ENCODE measurements at regions not wholly inside any gene's neighbourhood (a gene's known extent, or its start where the extent isn't known, plus 50 kb on each side); places are given as distances from the start of the nearest gene placed in this dataset.

- H3K27ac ChIP-seq (ENCODE audit: low read depth, low read length, poor library complexity, severe bottlenecking) = no peak overlapping the region
- POLR2A ChIA-PET (ENCODE audit: low non-redundant PET) = no interaction called here
- H3K9me3 ChIP-seq (ENCODE audit: low read depth, low read length, poor library complexity, severe bottlenecking) = no peaks in the 10 kb centered on the region
- H3K4me1 ChIP-seq (ENCODE audit: insufficient read depth, low read length, poor library complexity, severe bottlenecking) = no peaks in the 10 kb centered on the region
- no TSS peak for BruUV-seq (replicated peaks)
- no peak for DNase-seq (ENCODE audit: low spot score)
- CTCF ChIA-PET = no interaction called here
- TF ChIP-seq EZH2 (IDR thresholded peaks at IDR 0.05; ENCODE audit: borderline replicate concordance, low read depth, low read length, poor library complexity, severe bottlenecking) = no peak
- TF ChIP-seq CTCF (conservative IDR thresholded peaks at IDR 0.05; ENCODE audit: low read depth, low read length) = no peak
- no peaks in the 10 kb centered on the region for H3K36me3 ChIP-seq (ENCODE audit: insufficient read depth, low read length, poor library complexity, severe bottlenecking)
- no peak overlapping the region for H3K4me3 ChIP-seq (ENCODE audit: low read depth, low read length, poor library complexity, severe bottlenecking)
- no peaks in the 10 kb centered on the region for H3K27me3 ChIP-seq (replicated peaks; ENCODE audit: insufficient read depth, low read depth, low read length, poor library complexity)
- intact Hi-C loops (cut with micrococcal nuclease; ENCODE audit: unreplicated experiment) = no loop called here
These were observed 68.4 kb upstream of the CTDP1 start for GRCh38 chr18:79611040-79611681.

- no peak for DNase-seq (ENCODE audit: low spot score)
- H3K27me3 ChIP-seq (replicated peaks; ENCODE audit: insufficient read depth, low read depth, low read length, poor library complexity) = no peaks in the 10 kb centered on the region
- BruUV-seq (replicated peaks) = no TSS peak
These were observed 67.1 kb upstream of the CTDP1 start for GRCh38 chr18:79612291-79613108.

More at GRCh38 chr18:79612291-79613108, 67.1 kb upstream of the CTDP1 start:
- Histone ChIP-seq H3K36me3 (ENCODE audit: insufficient read depth, low read length, poor library complexity, severe bottlenecking) (no peaks in the 10 kb centered on the region), H3K27ac (ENCODE audit: low read depth, low read length, poor library complexity, severe bottlenecking) (no peak overlapping the region), H3K4me3 (ENCODE audit: low read depth, low read length, poor library complexity, severe bottlenecking) (no peak overlapping the region), H3K4me1 (ENCODE audit: insufficient read depth, low read length, poor library complexity, severe bottlenecking) (no peaks in the 10 kb centered on the region), H3K9me3 (ENCODE audit: low read depth, low read length, poor library complexity, severe bottlenecking) (no peaks in the 10 kb centered on the region)
- intact Hi-C loops (cut with micrococcal nuclease; ENCODE audit: unreplicated experiment) = no loop called here
- CTCF ChIA-PET = no interaction called here
- POLR2A ChIA-PET (ENCODE audit: low non-redundant PET) = no interaction called here
- TF ChIP-seq CTCF (conservative IDR thresholded peaks at IDR 0.05; ENCODE audit: low read depth, low read length) (no peak), EZH2 (IDR thresholded peaks at IDR 0.05; ENCODE audit: borderline replicate concordance, low read depth, low read length, poor library complexity, severe bottlenecking) (no peak)
